Ishikawa (cell line): ENCODE measurements at regions not wholly inside any gene's neighbourhood (a gene's known extent, or its start where the extent isn't known, plus 50 kb on each side); places are given as distances from the start of the nearest gene placed in this dataset.

Experiments
- CEBPB ChIP-seq: IDR thresholded peaks from 2 replicates; pipeline ENCODE4 v1.6.1; 2012
- CREB1 ChIP-seq: IDR thresholded peaks from 2 replicates; pipeline ENCODE4 v1.6.1; 2012; ENCODE audit warnings: low read depth
- EGR1 ChIP-seq: IDR thresholded peaks from 2 replicates; pipeline ENCODE4 v1.6.1; 2012
- EP300 ChIP-seq: IDR thresholded peaks from 2 replicates; pipeline ENCODE4 v1.6.1; 2012; ENCODE audit warnings: borderline replicate concordance
- FOXM1 ChIP-seq: IDR thresholded peaks from 2 replicates; pipeline ENCODE4 v1.6.1; 2012; ENCODE audit warnings: low read depth, borderline replicate concordance
- NFIC ChIP-seq: IDR thresholded peaks from 2 replicates; pipeline ENCODE4 v1.6.1; 2012
- TAF1 ChIP-seq: IDR thresholded peaks from 2 replicates; pipeline ENCODE4 v1.6.1; 2012; ENCODE audit warnings: low read depth, mild to moderate bottlenecking
- TCF12 ChIP-seq: IDR thresholded peaks from 2 replicates; pipeline ENCODE4 v1.6.1; 2012; ENCODE audit warnings: low read depth
- TEAD4 ChIP-seq: IDR thresholded peaks from 2 replicates; pipeline ENCODE4 v1.6.1; 2012
- YY1 ChIP-seq: IDR thresholded peaks from 2 replicates; pipeline ENCODE4 v1.6.1; 2012; ENCODE audit warnings: low read depth
- ZBTB7A ChIP-seq: IDR thresholded peaks from 2 replicates; pipeline ENCODE4 v1.6.1; 2012; ENCODE audit warnings: low read depth
- TF ChIP-seq, protein P1 (sequence below): IDR thresholded peaks from 2 replicates; pipeline ENCODE4 v1.6.1; 2012
- TF ChIP-seq, protein P2 (sequence below): IDR thresholded peaks from 2 replicates; pipeline ENCODE4 v1.6.1; 2012
- TF ChIP-seq, protein P3 (sequence below): IDR thresholded peaks from 2 replicates; pipeline ENCODE4 v1.6.1; 2012; ENCODE audit warnings: low read depth, mild to moderate bottlenecking

DNA sequence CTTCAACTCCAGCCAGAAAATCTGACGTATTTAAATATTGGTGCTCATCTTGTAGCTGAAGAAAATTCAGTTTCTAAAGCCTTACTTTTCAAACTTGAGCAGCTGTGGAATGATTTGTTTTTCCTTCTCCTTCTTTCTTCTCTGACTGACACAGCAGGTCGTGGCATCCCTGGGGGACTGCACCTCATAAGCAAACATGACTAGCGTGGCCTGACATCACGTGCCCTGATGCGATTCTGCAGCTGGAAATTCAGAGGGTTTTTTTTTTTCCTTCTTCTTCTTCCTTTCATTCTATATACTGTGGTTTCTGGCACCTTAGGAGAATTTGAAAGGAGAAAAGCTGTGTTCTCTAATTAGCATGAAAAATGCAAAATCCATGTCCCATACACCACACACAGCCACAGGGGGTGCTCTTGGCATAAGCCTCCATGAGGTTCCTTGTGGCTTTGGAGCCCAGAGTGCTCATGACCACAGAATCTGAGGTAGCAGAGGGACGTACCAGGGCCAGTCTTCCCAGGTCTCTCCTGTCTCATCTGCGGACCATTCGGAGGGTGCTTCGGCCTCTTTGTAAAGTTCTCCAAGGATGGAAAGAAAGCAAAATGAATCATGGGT is 258.5 kb upstream of the CDH4 start:
- TF ChIP-seq TAF1 (no peak), FOXM1 (no peak), EP300 (no peak), EGR1 (no peak), TEAD4 (no peak), ZBTB7A (no peak), TCF12 (no peak)
- TF ChIP-seq, protein P1, sequence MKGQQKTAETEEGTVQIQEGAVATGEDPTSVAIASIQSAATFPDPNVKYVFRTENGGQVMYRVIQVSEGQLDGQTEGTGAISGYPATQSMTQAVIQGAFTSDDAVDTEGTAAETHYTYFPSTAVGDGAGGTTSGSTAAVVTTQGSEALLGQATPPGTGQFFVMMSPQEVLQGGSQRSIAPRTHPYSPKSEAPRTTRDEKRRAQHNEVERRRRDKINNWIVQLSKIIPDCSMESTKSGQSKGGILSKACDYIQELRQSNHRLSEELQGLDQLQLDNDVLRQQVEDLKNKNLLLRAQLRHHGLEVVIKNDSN: no peak
- TF ChIP-seq, protein P2, sequence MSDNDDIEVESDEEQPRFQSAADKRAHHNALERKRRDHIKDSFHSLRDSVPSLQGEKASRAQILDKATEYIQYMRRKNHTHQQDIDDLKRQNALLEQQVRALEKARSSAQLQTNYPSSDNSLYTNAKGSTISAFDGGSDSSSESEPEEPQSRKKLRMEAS: no peak
- TF ChIP-seq, protein P3, sequence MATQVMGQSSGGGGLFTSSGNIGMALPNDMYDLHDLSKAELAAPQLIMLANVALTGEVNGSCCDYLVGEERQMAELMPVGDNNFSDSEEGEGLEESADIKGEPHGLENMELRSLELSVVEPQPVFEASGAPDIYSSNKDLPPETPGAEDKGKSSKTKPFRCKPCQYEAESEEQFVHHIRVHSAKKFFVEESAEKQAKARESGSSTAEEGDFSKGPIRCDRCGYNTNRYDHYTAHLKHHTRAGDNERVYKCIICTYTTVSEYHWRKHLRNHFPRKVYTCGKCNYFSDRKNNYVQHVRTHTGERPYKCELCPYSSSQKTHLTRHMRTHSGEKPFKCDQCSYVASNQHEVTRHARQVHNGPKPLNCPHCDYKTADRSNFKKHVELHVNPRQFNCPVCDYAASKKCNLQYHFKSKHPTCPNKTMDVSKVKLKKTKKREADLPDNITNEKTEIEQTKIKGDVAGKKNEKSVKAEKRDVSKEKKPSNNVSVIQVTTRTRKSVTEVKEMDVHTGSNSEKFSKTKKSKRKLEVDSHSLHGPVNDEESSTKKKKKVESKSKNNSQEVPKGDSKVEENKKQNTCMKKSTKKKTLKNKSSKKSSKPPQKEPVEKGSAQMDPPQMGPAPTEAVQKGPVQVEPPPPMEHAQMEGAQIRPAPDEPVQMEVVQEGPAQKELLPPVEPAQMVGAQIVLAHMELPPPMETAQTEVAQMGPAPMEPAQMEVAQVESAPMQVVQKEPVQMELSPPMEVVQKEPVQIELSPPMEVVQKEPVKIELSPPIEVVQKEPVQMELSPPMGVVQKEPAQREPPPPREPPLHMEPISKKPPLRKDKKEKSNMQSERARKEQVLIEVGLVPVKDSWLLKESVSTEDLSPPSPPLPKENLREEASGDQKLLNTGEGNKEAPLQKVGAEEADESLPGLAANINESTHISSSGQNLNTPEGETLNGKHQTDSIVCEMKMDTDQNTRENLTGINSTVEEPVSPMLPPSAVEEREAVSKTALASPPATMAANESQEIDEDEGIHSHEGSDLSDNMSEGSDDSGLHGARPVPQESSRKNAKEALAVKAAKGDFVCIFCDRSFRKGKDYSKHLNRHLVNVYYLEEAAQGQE: no peak

DNA sequence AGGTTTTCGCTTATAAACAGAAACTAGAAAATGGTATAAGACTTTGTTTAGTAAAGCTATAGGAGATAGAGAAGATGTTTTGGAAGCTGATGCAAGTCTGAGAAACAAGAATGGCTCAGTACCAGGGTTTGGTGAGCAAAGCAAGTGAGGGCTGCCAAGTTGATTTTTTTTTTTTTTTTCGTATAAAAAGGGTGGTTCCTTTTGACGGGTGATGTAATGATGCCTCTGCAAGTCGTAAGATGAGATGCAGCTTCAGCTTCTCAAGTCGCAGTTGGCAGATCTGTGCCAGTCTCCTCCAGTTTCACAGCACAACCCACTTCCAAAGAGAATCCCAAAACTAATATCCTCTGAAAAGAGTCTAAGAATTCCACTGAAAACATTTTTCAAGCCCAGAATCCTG is 252.8 kb upstream of the CDH4 start:
- TF ChIP-seq EP300: no peak
- TF ChIP-seq CEBPB: no peak
- TF ChIP-seq, protein P3: no peak

DNA sequence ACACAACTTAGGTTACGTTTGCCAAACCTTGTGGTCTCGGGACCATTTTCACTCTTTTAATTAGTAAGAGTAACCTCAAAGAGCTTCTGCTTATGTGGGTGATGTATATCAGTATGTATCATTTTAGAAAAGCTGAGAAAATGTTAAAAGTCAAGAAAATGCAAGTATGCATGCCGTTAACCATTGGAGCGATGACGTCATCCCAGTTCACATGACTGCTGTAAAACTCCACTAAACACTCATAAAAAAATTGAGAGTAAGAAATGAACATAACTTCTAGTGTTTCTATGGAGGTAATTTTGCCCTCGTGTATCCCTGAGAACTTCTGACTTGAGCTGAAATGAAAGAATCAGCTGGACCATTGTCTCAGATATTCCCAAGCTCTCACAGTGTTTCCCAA is 250.0 kb upstream of the CDH4 start:
- TF ChIP-seq YY1 (no peak), NFIC (no peak), EGR1 (no peak), TCF12 (no peak), TAF1 (no peak), TEAD4 (no peak), EP300 (no peak), ZBTB7A (no peak), CREB1 (no peak)
- TF ChIP-seq, protein P3: no peak
- TF ChIP-seq, protein P2: no peak
- TF ChIP-seq, protein P1: no peak

DNA sequence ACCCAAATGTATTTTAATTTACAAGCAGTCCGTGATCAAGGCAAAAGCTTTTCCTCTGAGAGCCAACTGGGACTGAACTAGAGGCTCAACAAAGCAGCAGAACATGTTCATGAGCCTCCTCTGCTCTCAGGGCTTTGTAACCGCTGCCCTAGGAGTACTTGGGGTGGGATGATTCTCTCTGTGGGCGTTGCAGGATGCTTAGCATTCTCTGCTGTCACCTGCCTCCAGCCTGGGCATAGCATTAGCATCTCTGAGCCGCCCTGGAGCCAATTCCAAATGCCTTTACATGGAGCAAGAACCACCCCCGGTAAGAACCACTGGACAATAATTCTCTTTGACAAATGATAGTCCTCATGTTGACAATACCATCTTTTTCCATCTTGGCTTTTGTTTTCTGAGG is 237.6 kb upstream of the CDH4 start:
- TF ChIP-seq, protein P2: no peak
- TF ChIP-seq TAF1 (no peak), EGR1 (no peak), CEBPB (no peak), ZBTB7A (no peak)

DNA sequence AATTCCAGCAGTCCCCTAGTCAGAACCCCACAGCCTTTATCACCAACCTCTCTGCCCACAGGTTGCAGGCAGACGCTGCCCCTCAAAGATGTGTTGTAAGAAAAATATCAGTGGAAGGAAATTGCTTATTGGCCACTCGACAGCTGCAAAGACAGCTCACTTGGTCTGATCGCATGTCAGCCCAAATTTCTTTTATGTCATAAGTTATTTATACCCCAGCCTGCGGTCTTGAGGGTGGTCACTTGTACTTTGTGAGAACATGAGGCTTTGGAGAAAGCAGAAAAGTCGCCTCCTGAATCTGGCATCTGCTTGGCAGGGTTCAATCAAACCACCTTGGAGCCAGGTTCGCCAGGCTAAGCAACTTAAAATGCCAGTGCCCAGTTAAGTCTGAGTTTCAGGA is 236.5 kb upstream of the CDH4 start:
- no peak for TF ChIP-seq FOXM1
- TF ChIP-seq TCF12: no peak
- no peak for TF ChIP-seq YY1
- no peak for TF ChIP-seq TAF1
- TF ChIP-seq ZBTB7A: no peak
- no peak for TF ChIP-seq CREB1
